ENCODE measurements at regions not wholly inside any gene's neighbourhood (a gene's known extent, or its start where the extent isn't known, plus 50 kb on each side); places are given as distances from the start of the nearest gene placed in this dataset.

DNA sequence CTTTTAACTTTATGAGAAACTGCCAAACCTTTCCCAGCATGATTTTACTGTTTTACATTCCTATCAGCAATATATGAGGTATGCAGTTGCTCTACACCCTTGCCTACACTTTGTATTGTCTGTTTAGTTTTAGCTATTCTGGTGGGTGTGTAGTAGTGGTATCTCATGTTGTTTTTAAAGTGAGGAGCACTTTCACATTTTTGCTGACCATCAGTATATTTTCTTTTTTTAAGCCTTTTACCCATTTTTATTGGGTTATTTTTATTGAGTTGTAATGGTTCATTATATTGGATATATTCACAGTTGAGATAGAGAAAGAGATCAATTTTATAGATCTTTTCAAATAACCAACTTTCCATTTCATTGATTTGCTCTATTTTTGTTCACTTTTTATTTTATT lies 102.4 kb downstream of the BARX1 start:
- TF ChIP-seq EZH2phosphoT487 (IDR thresholded peaks at IDR 0.05; ENCODE audit: borderline replicate concordance, low read length) (no peak), CTCF (IDR thresholded peaks at IDR 0.05; ENCODE audit: low read depth, low read length, poor library complexity, severe bottlenecking) (no peak)
- 0 out of 2 replicates have a peak, but pooled peaks cover 7% of the 10 kb centered on the region for H3K27me3 ChIP-seq (ENCODE audit: control insufficient read depth, low read length)

DNA sequence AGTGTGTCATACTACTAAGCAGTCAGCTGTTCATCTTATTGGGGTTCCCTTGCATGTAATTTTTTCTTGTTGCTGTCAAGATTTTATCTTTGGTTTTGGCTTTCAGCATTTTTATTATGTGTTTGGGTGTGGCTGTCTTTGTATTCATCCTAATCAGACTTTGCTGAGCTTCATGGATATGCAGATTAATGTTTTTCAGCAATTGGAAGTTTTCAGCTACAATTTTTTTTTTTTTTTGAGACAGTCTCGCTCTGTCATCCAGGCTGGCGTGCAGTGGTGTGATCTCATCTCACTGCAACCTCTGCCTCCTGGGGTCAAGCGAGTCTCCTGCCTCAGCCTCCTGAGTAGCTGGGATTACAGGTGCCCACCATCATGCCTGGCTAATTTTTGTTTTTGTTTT lies 108.8 kb downstream of the BARX1 start:
- H3F3A ChIP-seq (ENCODE audit: control insufficient read depth, insufficient read depth) = no peaks in the 10 kb centered on the region
- no peaks in the 10 kb centered on the region for H3K36me3 ChIP-seq (ENCODE audit: control insufficient read depth, low read length)
- no peaks in the 10 kb centered on the region for H3K4me1 ChIP-seq (ENCODE audit: control insufficient read depth, low read length)
- H3K4me2 ChIP-seq (ENCODE audit: low read length) = no peak overlapping the region
- H3K27me3 ChIP-seq (ENCODE audit: control insufficient read depth, low read length) = 0 out of 2 replicates have a peak, but pooled peaks cover 5% of the 10 kb centered on the region
- no peaks in the 10 kb centered on the region for H4K20me1 ChIP-seq (ENCODE audit: control insufficient read depth, insufficient read depth, low read depth, low read length)
- TF ChIP-seq CTCF (IDR thresholded peaks at IDR 0.05; ENCODE audit: low read depth, low read length, poor library complexity, severe bottlenecking) = no peak
- TF ChIP-seq EZH2phosphoT487 (IDR thresholded peaks at IDR 0.05; ENCODE audit: borderline replicate concordance, low read length) = no peak
- H3K4me3 ChIP-seq (ENCODE audit: low read length) = no peak overlapping the region
- no peak overlapping the region for H3K27ac ChIP-seq (ENCODE audit: low read depth, low read length)
- H3K79me2 ChIP-seq (ENCODE audit: control insufficient read depth, low read length) = no peaks in the 10 kb centered on the region
- H3K9me3 ChIP-seq (ENCODE audit: control insufficient read depth, insufficient read depth, low read length) = no peaks in the 10 kb centered on the region
- H3K9me2 ChIP-seq (replicated peaks; ENCODE audit: control insufficient read depth, low read length) = no peaks in the 10 kb centered on the region

More for the DNA sequence above, 102.4 kb downstream of the BARX1 start:
- Histone ChIP-seq H3K4me2 (ENCODE audit: low read length) (no peak overlapping the region), H3K27ac (ENCODE audit: low read depth, low read length) (no peak overlapping the region), H3K4me3 (ENCODE audit: low read length) (no peak overlapping the region), H3K9me2 (replicated peaks; ENCODE audit: control insufficient read depth, low read length) (no peaks in the 10 kb centered on the region), H3K36me3 (ENCODE audit: control insufficient read depth, low read length) (no peaks in the 10 kb centered on the region), H3K4me1 (ENCODE audit: control insufficient read depth, low read length) (no peaks in the 10 kb centered on the region), H3K79me2 (ENCODE audit: control insufficient read depth, low read length) (no peaks in the 10 kb centered on the region), H3K9me3 (ENCODE audit: control insufficient read depth, insufficient read depth, low read length) (no peaks in the 10 kb centered on the region), H3F3A (ENCODE audit: control insufficient read depth, insufficient read depth) (no peaks in the 10 kb centered on the region), H4K20me1 (ENCODE audit: control insufficient read depth, insufficient read depth, low read depth, low read length) (no peaks in the 10 kb centered on the region)

DNA sequence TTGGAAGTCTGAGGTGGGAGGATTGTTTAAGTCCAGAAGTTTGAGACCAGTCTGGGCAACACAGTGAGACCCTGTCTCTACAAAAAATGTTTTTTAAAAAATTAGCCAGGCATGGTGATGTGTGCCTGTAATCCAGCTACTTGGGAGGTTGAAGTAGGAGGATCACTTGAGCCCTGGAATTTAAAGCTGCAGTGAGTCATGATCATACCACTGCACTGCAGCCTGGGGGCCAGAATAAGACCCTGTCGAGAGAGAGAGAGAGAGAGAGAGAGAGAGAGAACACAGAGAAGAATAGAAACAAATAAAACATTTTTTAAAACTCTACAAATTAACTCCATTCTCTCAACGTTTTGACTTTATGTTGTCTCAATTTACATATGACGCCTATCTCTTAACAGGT lies 111.8 kb downstream of the BARX1 start:
- Histone ChIP-seq H3K27ac (ENCODE audit: low read depth, low read length) (no peak overlapping the region), H3K4me1 (ENCODE audit: control insufficient read depth, low read length) (no peaks in the 10 kb centered on the region), H3K27me3 (ENCODE audit: control insufficient read depth, low read length) (no peaks in the 10 kb centered on the region), H3K36me3 (ENCODE audit: control insufficient read depth, low read length) (no peaks in the 10 kb centered on the region), H3K4me3 (ENCODE audit: low read length) (no peak overlapping the region), H3K4me2 (ENCODE audit: low read length) (no peak overlapping the region), H3K9me2 (replicated peaks; ENCODE audit: control insufficient read depth, low read length) (no peaks in the 10 kb centered on the region), H3F3A (ENCODE audit: control insufficient read depth, insufficient read depth) (no peaks in the 10 kb centered on the region), H4K20me1 (ENCODE audit: control insufficient read depth, insufficient read depth, low read depth, low read length) (no peaks in the 10 kb centered on the region), H3K9me3 (ENCODE audit: control insufficient read depth, insufficient read depth, low read length) (no peaks in the 10 kb centered on the region), H3K79me2 (ENCODE audit: control insufficient read depth, low read length) (no peaks in the 10 kb centered on the region)
- TF ChIP-seq CTCF (IDR thresholded peaks at IDR 0.05; ENCODE audit: low read depth, low read length, poor library complexity, severe bottlenecking) (no peak), EZH2phosphoT487 (IDR thresholded peaks at IDR 0.05; ENCODE audit: borderline replicate concordance, low read length) (no peak)

Measured in DOHH2 (cell line).